Motor neuron (in vitro differentiated cells): ENCODE measurements at regions not wholly inside any gene's neighbourhood (a gene's known extent, or its start where the extent isn't known, plus 50 kb on each side); places are given as distances from the start of the nearest gene placed in this dataset.
"Not testable (repeated sequence)": the region's sequence is repeated elsewhere in the genome, so short reads cannot be mapped to it uniquely, and the experiment has no call there.

Source experiments
- ATAC-seq, 8 experiments: fragments of 200-7000 bp; cut with Tn5 transposase; replicated peaks in 6 of 8; 2 replicates each; pipeline ENCODE4 v1.8.0; 2021; ENCODE audit warnings: mild to moderate bottlenecking in 8 of 8, moderate library complexity in 8 of 8
- H3K27ac ChIP-seq, 2 donors: fragments of 250-450 bp; sonication (Bioruptor Pico); 2 replicates each; pipeline ENCODE4 v1.9.0; 2021; ENCODE audit warnings: antibody characterized with exemption in 2 of 2, mild to moderate bottlenecking in 2 of 2, moderate library complexity in 1 of 2
- H3K4me1 ChIP-seq, 2 donors: fragments of 250-450 bp; sonication (Bioruptor Pico); replicated peaks in 1 of 2; 2 replicates each; pipeline ENCODE4 v1.6.1; 2021; ENCODE audit warnings: antibody characterized with exemption in 2 of 2, mild to moderate bottlenecking in 2 of 2, moderate library complexity in 1 of 2
- H3K4me3 ChIP-seq, 5 donors: fragments of 250-450 bp; sonication (Bioruptor Pico); 2 replicates each; pipeline ENCODE4 v1.9.0; 2021; ENCODE audit warnings: antibody characterized with exemption in 5 of 5, mild to moderate bottlenecking in 5 of 5, moderate library complexity in 4 of 5
- WGBS, 10 experiments: fragments of 450-650 bp; shearing (Covaris generic); methylation state at CpG; one replicate each; pipeline ENCODE4 v1.0.0; 2022; 5-methylcytosine and 5-hydroxymethylcytosine counted together
- in situ Hi-C, 9 experiments: fragments of 400-800 bp; cut with MboI; loops; one replicate each; pipeline ENCODE4 v1.15.0; 2021; ENCODE audit warnings: low sequenced_read_pairs in 9 of 9, low pct_unique_long_range_greater_than_20kb in 2 of 9; ENCODE audit not compliant: unreplicated experiment in 9 of 9

DNA sequence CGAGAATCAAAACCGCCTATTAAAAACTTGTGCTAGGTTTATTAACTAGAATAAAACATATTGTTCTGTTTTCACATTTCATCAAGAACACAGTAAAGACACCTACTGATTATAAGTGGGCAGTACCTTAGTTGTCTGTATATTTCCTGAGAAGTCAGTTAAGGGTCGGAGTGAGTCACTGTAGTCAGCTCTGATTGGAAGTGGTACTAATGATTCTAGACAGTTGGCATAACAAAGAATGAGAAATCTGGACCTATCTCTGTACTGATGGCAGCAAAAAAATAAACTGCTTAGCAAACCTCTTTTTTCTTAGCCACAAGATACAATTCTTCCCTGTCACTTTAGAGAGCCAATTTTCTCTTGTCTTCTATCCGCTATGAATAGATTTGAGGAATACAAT is 387.3 kb upstream of the ADGRB3 start:
- H3K27ac ChIP-seq, result no peak overlapping the region

DNA sequence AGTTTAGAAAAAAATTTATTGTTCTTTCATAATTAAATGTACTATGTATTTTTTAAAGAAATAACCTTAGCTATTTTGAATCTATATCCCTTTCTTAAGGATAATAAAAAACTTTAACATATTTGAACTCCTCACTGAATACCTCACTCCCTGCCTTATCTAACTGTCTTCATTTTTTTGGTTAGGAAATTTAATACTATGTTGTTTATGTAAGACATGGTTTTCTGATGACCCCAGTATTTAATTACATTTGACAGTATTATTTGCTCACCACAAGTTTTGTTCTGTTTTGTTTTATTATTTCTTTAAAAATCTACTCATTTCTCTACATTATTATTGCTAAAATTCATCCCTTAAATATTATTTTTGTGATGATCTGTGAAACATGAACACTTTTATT is 394.4 kb upstream of the ADGRB3 start:
- Histone ChIP-seq H3K27ac (no peak overlapping the region), H3K4me3 (no peak overlapping the region), H3K4me1 (peaks cover 0 to 3% of the 10 kb centered on the region in 2 donors)
- in situ Hi-C loops, result no loop called here
- no peak for ATAC-seq

More for the DNA sequence above, 387.3 kb upstream of the ADGRB3 start:
- H3K4me1 ChIP-seq, result no peaks in the 10 kb centered on the region
- peak in 5 of 8 experiments; percentile 56 to 74 (median 67) for ATAC-seq
- 50 to 100% (median 92%) methylated on average over 1 to 4 of the region's 4 CpGs for WGBS, 10 experiments
- in situ Hi-C loops, result no loop called here
- H3K4me3 ChIP-seq, result no peak overlapping the region

GRCh38 chr6:68239034-68239433 is 396.0 kb upstream of the ADGRB3 start:
- Histone ChIP-seq H3K4me3 (no peak overlapping the region), H3K4me1 (peaks cover 0 to 3% of the 10 kb centered on the region in 2 donors), H3K27ac (no peak overlapping the region)
- in situ Hi-C loops, result no loop called here
- ATAC-seq, result no peak
- WGBS, 10 experiments, result 0 to 95% (median 71%) methylated on average over 1 to 2 of the region's 2 CpGs; no CpG with 5 or more reads in 1 of the 10 experiments

DNA sequence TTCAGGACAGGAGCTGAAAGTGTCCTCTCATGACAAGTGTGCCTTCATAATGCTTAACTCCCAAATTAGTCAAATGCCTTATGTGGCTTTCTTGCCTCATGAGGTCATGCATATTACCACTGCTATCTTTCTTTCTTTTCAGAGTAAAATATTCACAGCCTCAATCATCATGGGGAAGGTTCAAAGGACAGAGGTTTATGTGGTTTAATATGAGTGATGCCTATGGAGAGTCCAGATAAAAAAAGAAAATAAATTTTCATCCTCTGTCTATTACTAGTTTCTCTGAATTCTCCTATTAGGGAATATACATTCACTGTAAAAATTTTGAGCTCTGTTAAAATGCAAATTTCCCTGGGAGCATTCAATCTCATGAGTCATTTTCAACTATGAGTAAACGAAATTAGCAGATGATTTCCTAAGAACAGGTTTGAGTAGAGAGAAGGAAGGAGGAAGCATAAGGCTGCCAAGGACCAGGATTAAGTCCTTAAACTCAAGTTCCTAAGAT is 396.9 kb upstream of the ADGRB3 start:
- Histone ChIP-seq H3K4me1 (peaks cover 3 to 4% of the 10 kb centered on the region in 2 donors), H3K27ac (no peak overlapping the region), H3K4me3 (no peak overlapping the region)
- in situ Hi-C loops, result no loop called here
- WGBS, 10 experiments, result 0 to 78% (median 57%) methylated on average over 1 of the region's 1 CpG; no CpG with 5 or more reads in 3 of the 10 experiments
- ATAC-seq, result peak in 7 of 8 experiments; percentile 30 to 93 (median 80)

DNA sequence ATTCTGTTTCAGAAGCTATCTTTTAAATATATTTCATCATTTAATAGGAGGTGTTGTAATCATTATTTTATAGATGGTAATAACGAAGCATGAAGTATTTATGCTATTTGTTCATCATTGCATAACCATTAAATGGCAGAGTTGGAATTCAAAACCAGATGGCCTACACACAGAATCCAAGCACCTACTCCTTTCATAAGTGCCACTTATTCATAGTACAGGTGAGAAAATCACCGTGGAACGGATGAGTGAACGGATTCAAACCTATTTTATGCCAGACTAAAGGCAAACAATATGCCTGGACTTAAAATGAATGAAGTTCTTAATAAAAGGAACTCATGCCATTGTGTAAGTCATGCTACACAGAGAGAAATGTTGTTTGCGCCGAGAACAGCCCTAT is 397.9 kb upstream of the ADGRB3 start:
- Histone ChIP-seq H3K27ac (no peak overlapping the region), H3K4me1 (peaks cover 3 to 4% of the 10 kb centered on the region in 2 donors), H3K4me3 (no peak overlapping the region)
- in situ Hi-C loops, result no loop called here
- no peak for ATAC-seq
- 0 to 100% (median 68%) methylated on average over 1 to 6 of the region's 6 CpGs for WGBS, 10 experiments

DNA sequence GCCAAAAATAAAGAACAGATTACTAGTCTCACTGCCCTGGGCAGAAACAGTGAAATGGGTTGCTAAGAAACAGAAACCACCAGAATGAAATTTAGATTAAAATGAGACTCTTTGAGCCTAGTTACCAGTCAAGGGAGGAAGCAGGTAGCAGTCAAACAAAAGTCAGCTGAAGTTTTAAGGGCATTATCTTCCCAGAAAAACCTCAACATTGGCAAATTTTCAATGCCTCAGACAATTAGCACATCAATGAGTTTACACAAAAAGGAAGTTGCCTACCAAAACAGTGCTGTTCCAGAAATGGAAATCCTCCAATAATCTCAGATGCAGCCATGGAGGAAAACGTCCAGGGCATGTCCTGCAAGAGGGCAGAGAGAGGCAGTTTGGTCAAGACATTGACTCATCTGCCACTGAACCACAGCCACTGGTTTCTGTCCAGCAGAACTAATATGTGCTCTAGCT is 399.7 kb upstream of the ADGRB3 start:
- no peak overlapping the region for H3K27ac ChIP-seq
- peak in 2 of 8 experiments; percentile 32 to 68 for ATAC-seq
- peaks cover 3 to 4% of the 10 kb centered on the region in 2 donors for H3K4me1 ChIP-seq
- in situ Hi-C loops, result no loop called here
- 20 to 80% (median 45%) methylated on average over 1 of the region's 1 CpG; no CpG with 5 or more reads in 5 of the 10 experiments for WGBS, 10 experiments
- H3K4me3 ChIP-seq, result no peak overlapping the region

GRCh38 chr6:68233623-68234022 is 401.5 kb upstream of the ADGRB3 start:
- in situ Hi-C loops, result no loop called here
- H3K27ac ChIP-seq, result no peak overlapping the region
- peaks cover 3 to 4% of the 10 kb centered on the region in 2 donors for H3K4me1 ChIP-seq
- H3K4me3 ChIP-seq, result no peak overlapping the region
- peak in 1 of 8 experiments; percentile 24 for ATAC-seq
- WGBS, 10 experiments, result 13 to 100% (median 72%) methylated on average over 1 to 2 of the region's 2 CpGs; no CpG with 5 or more reads in 2 of the 10 experiments

GRCh38 chr6:68229566-68229965 is 405.5 kb upstream of the ADGRB3 start:
- Histone ChIP-seq H3K27ac (no peak overlapping the region), H3K4me3 (no peak overlapping the region), H3K4me1 (peaks cover 0 to 4% of the 10 kb centered on the region in 2 donors)
- in situ Hi-C loops, result no loop called here
- ATAC-seq, result no peak
- WGBS, 10 experiments, result 0 to 83% (median 56%) methylated on average over 1 of the region's 1 CpG; no CpG with 5 or more reads in 2 of the 10 experiments

DNA sequence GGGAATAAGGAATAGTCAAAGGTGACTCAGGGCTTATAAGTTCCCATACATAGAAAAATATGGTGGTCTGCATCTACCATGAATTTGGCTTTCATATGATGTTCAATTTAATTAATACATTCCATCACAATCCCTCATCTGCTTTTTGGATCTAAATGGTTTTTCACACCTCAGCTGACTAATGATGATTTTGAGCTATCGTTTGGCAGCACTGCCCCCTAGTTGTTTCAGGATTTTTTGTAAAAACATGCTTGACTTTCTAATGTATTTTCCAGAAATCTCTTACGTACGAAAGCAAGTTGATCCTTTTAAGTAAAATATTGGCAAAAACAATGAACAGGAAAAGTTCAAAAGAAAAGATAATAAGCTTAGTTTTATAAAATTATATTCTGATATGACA is 408.6 kb upstream of the ADGRB3 start:
- WGBS, 10 experiments, result 2 to 77% (median 52%) methylated on average over 1 to 3 of the region's 3 CpGs
- ATAC-seq, result no peak

DNA sequence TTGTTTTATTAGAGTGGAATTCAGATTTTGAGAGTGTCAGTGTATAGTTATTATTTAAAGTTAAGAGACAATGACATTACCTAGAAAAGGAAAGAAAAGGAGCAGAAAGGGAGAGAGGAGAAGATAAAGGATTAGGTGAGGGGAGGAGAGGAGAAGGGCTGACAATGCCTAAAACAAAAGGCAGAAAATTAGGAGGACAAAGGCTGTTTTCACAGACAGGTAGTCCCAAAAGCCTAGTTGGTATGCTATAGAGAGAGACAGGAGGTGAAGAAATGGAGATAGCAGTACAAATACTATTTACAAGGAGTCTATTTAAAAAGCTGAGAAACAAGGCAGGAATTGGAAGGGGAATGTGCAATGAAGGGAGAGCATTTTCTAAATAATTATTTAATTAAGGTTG is 409.4 kb upstream of the ADGRB3 start:
- H3K27ac ChIP-seq, result no peak overlapping the region
- in situ Hi-C loops, result no loop called here
- H3K4me3 ChIP-seq, result no peak overlapping the region
- no peak for ATAC-seq
- H3K4me1 ChIP-seq, result no peaks in the 10 kb centered on the region

More for the DNA sequence above, 408.6 kb upstream of the ADGRB3 start:
- Histone ChIP-seq H3K27ac (no peak overlapping the region), H3K4me3 (no peak overlapping the region), H3K4me1 (no peaks in the 10 kb centered on the region)
- in situ Hi-C loops, result no loop called here

DNA sequence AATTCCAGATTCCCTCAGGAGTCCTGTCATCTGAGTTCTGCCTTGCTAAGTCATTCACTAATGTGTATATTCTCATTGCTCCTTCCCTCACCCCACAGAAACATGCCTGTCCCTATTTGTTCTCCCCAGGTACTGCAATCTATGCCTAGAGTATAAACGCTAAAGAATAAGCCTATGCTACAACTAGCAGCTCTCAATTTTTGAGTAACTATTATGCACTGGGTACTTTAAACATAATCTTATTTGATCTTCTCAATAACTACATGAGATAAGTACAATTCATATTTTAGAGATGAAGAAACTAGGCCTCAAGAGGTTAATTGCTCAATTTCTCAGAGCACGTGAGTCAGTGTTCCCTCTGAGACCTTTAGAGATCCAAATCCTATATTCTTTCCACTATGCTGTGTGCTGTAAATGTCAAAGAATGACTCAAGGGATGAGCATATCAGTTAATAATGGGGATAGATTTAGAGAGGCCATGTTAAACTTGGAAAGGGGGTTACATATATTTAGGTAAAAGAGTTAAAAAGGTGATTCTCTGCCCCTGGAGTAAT is 423.8 kb upstream of the ADGRB3 start:
- no peak for ATAC-seq
- Histone ChIP-seq H3K27ac (no peak overlapping the region), H3K4me1 (no peaks in the 10 kb centered on the region), H3K4me3 (no peak overlapping the region)
- in situ Hi-C loops, result no loop called here
- 0 to 100% (median 81%) methylated on average over 1 to 2 of the region's 2 CpGs; no CpG with 5 or more reads in 2 of the 10 experiments for WGBS, 10 experiments

DNA sequence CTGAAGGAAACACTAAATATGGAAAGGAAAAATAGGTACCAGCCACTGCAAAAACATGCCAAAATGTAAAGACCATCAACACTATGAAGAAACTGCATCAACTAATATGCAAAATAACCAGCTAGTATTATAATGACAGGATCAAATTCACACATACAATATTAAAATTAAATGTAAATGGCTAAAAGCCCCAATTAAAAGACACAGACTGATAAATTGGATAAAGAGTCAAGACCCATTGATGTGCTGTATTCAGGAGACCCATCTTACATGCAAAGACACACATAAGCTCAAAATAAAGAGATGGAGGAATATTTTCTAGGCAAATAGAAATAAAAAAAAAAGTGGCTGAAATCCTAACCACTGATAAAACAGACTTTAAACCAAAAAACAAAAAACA is 427.5 kb upstream of the ADGRB3 start:
- H3K4me3 ChIP-seq, H3K27ac ChIP-seq, in situ Hi-C loops, ATAC-seq, H3K4me1 ChIP-seq: not testable (repeated sequence)

DNA sequence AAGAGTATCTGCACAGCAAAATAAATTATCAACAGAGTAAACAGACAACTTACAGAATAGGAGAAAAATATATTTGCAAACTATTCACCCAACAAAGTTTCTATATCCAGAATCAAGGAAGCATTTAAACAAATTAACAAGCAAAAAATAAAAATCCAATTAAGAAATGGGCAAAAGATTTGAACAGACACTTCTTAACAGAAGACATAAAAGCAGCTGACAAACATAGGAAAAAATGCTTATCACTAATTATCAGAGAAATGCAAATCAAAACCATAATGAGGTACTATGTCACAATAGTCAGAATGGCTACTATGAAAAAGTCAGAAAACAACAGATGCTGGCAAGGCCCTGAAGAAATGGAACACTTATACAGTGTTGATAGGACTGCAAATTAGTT is 434.2 kb upstream of the ADGRB3 start:
- H3K27ac ChIP-seq, result no peak overlapping the region
- in situ Hi-C loops, result no loop called here
- ATAC-seq, result no peak
- H3K4me1 ChIP-seq, result no peaks in the 10 kb centered on the region
- no peak overlapping the region for H3K4me3 ChIP-seq

DNA sequence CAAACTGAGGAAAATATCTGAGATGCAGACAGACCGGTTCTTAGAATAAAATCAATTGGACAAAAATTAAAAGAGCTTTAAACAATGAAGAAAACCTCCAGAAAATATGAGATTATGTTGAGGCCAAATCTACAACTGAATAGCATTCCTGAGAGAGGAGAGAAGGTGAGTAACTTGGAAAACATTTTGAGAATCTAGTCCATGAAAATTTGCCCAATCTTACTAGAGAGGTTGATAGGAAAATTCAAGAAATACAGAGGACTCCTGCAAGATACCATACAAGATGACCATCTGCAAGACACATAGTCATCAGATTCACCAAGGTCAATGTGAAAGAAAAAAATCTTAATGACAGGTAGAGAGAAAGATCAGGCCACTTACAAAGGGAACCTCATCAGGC is 437.7 kb upstream of the ADGRB3 start:
- no peak for ATAC-seq
- Histone ChIP-seq H3K4me1 (no peaks in the 10 kb centered on the region), H3K4me3 (no peak overlapping the region), H3K27ac (no peak overlapping the region)
- in situ Hi-C loops, result no loop called here
- WGBS, 10 experiments, result 0 to 100% (median 77%) methylated on average over 1 of the region's 1 CpG; no CpG with 5 or more reads in 1 of the 10 experiments
